Right kidney (tissue), 1 donor: ENCODE measurements at regions not wholly inside any gene's neighbourhood (a gene's known extent, or its start where the extent isn't known, plus 50 kb on each side); places are given as distances from the start of the nearest gene placed in this dataset.
"Not testable (repeated sequence)": the region's sequence is repeated elsewhere in the genome, so short reads cannot be mapped to it uniquely, and the experiment has no call there.

Source experiments
- DNase-seq: peaks from one replicate; pipeline ENCODE4 v3.0.0-alpha.2; 2016

GRCh38 chr1:220475608-220476007, 52.3 kb upstream of the MARK1 start:
- DNase-seq = not testable (repeated sequence)

DNA sequence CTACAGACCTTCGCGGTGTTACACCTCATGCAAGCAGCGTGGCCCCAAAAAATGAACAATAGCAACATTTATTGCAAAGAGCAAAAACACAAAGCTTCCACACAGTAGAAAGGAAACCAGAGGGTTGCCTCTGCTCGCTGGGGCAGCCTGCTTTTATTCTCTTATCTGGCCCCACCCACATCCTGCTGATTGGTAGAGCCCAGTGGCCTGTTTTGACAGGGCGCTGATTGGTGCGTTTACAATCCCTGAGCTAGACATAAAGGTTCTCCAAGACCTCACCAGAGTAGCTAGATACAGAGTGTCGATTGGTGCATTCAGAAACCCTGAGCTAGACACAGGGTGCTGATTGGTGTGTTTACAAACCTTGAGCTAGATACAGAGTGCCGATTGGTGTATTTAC, 52.8 kb upstream of the MARK1 start:
- not testable (repeated sequence) for DNase-seq

- DNase-seq = no peak
Observed at GRCh38 chr1:220473440-220473839, 54.5 kb upstream of the MARK1 start.

- DNase-seq = no peak
Observed at GRCh38 chr1:220462752-220463151, 65.2 kb upstream of the MARK1 start.

- DNase-seq = no peak
Observed at GRCh38 chr1:220458936-220459335, 69.0 kb upstream of the MARK1 start.

GRCh38 chr1:220457957-220458609, 69.9 kb upstream of the MARK1 start:
- DNase-seq = no peak

GRCh38 chr1:220455559-220455958, 72.4 kb upstream of the MARK1 start:
- DNase-seq = no peak

DNA sequence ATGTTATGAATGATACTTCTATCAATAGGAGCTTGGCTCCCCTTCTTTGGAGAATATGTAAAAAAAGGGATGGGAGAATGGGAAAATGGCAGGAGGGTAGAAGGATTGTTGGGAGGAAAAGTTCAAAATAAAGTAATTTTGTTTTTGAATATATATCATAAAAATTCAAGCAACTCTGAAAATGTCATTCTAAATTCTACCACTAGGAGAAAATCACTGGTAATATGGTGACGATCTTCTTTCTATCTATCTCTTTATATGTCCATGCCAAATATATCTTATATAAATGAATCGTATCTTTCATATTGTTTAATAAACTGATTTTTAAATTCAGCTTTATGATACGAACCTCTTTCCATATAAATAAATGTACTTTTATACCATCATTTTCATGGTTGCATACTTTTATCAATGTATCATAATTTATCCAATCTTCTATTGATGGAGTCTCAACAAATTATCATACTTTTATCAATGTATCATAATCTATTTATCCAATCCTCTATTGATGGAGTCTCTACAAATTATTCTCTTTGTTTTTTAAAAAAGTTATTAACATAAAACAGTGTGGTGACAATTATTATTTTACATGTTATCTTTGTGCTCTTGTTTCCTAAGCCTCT, 73.7 kb upstream of the MARK1 start:
- DNase-seq = no peak

DNA sequence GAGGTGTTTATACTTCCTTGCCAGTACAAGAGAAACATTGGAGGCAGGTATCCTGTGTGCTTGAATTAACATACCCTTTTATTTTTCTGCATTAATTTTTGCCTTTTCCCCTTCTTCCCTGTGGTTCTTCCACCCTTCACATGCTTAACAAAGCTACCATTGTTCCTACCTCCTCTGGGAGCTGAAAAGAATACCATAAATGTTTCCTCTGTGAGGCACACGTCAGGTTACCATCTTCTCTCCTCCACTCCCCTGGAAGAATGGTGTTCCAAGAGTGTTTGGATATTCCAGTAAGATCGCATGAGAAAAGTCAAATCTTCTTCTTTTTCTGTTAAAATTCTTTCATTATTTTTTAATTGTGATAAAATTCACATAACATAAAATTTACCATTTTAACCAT, 74.6 kb upstream of the MARK1 start:
- DNase-seq = no peak

- no peak for DNase-seq
Observed at GRCh38 chr1:220451532-220451931, 76.4 kb upstream of the MARK1 start.

DNA sequence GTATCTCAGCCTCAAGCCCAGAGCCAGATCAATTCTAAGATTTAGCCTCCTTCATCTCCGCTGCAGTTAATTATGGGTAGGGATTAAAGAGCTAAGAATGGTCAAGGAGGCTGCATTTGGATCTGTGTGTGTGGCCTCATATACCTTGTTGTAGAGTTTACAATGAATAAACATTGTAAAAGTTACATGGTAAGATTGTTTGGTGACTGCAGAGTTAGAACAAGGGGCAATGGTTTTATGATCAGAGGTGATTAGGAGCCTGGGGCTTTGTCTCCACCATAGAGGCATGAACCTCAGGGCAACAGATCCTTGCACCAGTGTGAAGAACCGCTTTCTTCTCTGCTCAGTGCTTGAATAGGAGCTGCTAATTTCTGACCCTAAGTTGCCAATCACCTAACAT, 77.0 kb upstream of the MARK1 start:
- no peak for DNase-seq

GRCh38 chr1:220448217-220448616, 79.7 kb upstream of the MARK1 start:
- DNase-seq = no peak

DNA sequence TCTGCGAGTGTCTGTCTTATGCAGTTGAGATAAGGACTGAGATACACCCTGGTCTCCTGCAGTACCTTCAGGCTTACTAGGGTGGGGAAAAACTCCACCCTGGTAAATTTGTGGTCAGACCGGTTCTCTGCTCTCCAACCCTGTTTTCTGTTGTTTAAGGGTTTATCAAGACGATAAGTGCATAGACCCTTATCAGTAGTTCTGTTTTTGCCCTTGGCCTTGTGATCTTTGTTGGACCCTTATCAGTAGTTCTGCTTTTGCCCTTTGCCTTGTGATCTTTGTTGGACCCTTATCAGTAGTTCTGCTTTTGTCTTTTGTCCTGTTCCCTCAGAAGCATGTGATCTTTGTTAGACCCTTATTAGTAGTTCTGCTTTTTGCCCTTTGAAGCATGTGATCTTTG, 83.3 kb upstream of the MARK1 start:
- DNase-seq = not testable (repeated sequence)

DNA sequence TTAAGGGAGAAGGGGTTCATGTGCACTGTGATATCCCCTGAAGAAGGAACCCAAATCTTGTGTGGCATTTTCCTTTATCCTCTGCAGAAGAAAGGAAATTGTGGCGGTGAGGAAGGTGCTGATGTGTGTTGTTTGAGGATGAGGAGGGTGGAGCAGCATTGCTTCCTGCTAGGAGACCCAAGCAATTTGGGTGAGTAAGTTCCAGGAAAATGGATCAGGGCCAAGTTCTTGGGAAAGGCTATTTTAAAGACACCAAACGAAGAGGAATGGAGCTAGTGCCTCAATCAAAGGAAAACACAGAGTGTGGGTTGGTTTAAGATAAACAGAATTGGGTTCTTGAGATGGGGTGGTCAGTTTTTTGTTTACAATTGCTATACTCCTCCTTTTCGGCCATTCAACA, 86.7 kb upstream of the MARK1 start:
- no peak for DNase-seq

DNA sequence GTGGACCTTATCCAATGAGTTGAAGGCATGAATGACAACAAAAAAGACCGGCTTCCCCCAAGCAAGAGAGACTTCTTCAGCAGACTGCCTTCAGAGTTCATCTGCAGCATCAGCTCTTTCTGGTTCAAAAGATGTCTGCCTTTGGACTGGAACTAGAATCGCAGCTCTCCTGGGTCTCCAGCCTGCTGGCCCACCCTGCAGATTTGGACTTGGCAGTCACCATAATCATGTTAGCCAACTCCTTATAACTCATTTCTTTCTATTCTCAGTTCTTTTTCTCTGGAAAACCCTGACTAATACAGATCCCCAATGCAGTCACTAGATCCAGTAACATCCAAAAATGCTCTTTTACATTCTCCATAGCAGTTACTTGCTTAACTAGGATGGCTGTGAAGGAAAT, 89.2 kb upstream of the MARK1 start:
- no peak for DNase-seq

- DNase-seq = no peak
Observed at GRCh38 chr1:220432408-220432807, 95.5 kb upstream of the MARK1 start.

- DNase-seq = no peak
Observed at GRCh38 chr1:220431554-220432239, 96.2 kb upstream of the MARK1 start.

- no peak for DNase-seq
Observed at GRCh38 chr1:220430586-220430985, 97.3 kb upstream of the MARK1 start.

- no peak for DNase-seq
Observed at GRCh38 chr1:220430059-220430458, 97.9 kb upstream of the MARK1 start.

DNA sequence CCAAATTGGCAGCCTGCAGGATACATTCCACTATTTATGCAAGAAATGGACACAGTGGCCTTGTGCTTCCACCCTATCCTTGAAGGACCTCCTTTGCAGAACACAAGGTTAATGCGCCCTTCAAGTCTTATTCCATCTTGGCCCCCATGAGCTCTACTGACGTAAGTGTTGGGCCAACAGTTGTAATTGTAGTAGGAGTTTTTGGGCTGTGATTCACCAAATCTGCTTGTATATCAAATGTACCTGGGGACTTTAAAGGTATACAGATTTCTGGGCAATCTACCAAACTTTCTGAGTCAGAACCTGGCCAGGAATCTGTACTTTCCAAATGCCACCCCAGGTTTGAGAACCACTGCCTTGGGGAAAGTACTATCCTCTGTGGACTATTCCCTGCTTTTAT, 100.9 kb upstream of the MARK1 start:
- no peak for DNase-seq

DNA sequence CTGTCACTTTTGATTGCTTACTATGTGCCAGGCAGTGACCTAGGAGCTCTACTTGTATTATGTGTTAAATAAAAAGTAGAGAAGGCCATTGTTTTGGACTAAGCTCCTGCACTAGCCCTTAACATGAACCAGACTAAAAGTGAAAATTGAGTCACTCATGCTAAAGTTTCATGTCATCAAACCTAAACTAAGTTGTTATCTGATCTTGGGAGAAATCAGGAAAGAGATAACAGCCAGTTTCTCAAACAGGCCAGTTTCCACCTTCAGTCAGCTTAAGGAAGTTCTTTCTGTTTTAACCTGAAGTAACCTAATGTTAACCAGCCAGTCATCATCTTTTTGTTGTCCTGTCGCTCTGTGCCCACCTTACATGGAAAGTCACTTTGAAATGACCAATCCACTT, 102.1 kb upstream of the MARK1 start:
- no peak for DNase-seq

DNA sequence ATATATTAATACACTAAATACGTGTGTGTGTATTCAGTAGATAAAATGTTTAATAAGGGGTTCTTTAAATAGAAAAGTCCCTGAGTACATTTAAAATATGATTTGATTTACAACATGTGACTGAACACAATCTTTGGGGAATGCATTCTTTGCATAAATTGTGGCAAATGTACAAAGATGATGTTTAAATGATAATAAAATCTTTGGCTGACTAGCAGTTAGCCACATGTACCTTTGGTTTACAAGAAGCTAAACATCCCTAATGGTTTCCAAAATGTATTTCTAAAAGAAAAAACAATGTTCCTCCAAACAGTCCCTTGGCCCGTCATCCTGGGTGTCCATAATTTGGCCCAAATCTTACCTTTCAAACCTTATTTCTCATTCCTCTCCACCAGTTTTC, 106.4 kb upstream of the MARK1 start:
- DNase-seq = no peak

DNA sequence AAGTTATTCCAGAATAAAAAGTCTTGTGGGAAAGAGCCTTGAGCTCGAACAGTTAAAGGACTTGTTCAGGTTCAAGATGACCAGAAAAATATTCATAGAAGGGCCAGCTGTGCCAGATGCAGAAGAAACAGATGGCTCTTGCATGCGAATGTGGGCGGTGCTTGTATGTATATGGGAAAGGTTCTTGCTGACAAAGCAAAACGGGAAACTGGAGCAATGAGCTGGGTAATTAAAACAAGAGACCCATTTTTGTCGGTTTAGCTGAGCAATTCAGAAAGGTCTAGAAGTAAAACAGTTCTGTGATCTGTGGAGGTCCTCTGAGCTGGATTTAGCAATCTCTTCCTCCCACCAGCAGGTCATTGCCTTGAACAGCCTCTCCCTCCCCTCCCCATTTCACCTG, 107.2 kb upstream of the MARK1 start:
- no peak for DNase-seq

DNA sequence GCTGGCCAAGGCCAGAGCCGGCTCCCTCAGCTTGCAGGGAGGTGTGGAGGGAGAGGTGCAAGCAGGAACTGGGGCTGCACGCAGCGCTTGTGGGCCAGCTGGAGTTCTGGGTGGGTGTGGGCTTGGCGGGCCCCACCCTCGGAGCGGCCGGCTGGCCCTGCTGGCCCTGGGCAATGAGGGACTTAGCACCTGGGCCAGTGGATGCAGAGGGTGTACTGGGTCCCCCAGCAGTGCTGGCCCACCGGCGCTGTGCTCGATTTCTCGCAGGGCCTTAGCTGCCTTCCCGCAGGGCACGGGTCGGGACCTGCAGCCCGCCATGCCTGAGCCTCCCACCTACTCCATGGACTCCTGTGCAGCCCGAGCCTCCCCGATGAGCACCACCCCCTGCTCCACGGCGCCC, 115.6 kb upstream of the MARK1 start:
- DNase-seq = not testable (repeated sequence)
